ENCODE measurements at regions not wholly inside any gene's neighbourhood (a gene's known extent, or its start where the extent isn't known, plus 50 kb on each side); places are given as distances from the start of the nearest gene placed in this dataset.

GRCh38 chr4:123474817-123475216 is 78.2 kb downstream of the SPRY1 start:
- no peak overlapping the region for H3K27ac ChIP-seq (ENCODE audit: low read depth, low read length)
- peaks cover 0 to 3% (median 3%) of the 10 kb centered on the region in 3 donors for H3K4me1 ChIP-seq (ENCODE audit: control insufficient read depth in 3 of 3, insufficient read depth in 3 of 3, low read length in 3 of 3)
- H3K27me3 ChIP-seq (ENCODE audit: control insufficient read depth in 3 of 3, insufficient read depth in 3 of 3, low read length in 3 of 3) = no peaks in the 10 kb centered on the region
- H3K9ac ChIP-seq (ENCODE audit: low read depth in 1 of 3, low read length in 3 of 3) = no peak overlapping the region
- no peaks in the 10 kb centered on the region for H3K9me3 ChIP-seq (ENCODE audit: control insufficient read depth in 3 of 3, low read length in 3 of 3)
- H3K36me3 ChIP-seq (ENCODE audit: control insufficient read depth in 3 of 3, insufficient read depth in 3 of 3, low read length in 3 of 3) = no peaks in the 10 kb centered on the region
- H3K4me3 ChIP-seq (ENCODE audit: low read length in 3 of 3) = no peak overlapping the region

- H3K27ac ChIP-seq (ENCODE audit: low read depth, low read length) = no peak overlapping the region
- no peaks in the 10 kb centered on the region for H3K9me3 ChIP-seq (ENCODE audit: control insufficient read depth in 3 of 3, low read length in 3 of 3)
- no peaks in the 10 kb centered on the region for H3K36me3 ChIP-seq (ENCODE audit: control insufficient read depth in 3 of 3, insufficient read depth in 3 of 3, low read length in 3 of 3)
- H3K9ac ChIP-seq (ENCODE audit: low read depth in 1 of 3, low read length in 3 of 3) = no peak overlapping the region
- no peaks in the 10 kb centered on the region for H3K27me3 ChIP-seq (ENCODE audit: control insufficient read depth in 3 of 3, insufficient read depth in 3 of 3, low read length in 3 of 3)
- H3K4me1 ChIP-seq (ENCODE audit: control insufficient read depth in 3 of 3, insufficient read depth in 3 of 3, low read length in 3 of 3) = peaks cover 0 to 3% (median 3%) of the 10 kb centered on the region in 3 donors
- H3K4me3 ChIP-seq (ENCODE audit: low read length in 3 of 3) = no peak overlapping the region
Observed at GRCh38 chr4:123476089-123476488, 79.5 kb downstream of the SPRY1 start.

GRCh38 chr4:123477711-123478209 is 81.2 kb downstream of the SPRY1 start:
- H3K9ac ChIP-seq (ENCODE audit: low read depth in 1 of 3, low read length in 3 of 3) = no peak overlapping the region
- no peak overlapping the region for H3K27ac ChIP-seq (ENCODE audit: low read depth, low read length)
- H3K36me3 ChIP-seq (ENCODE audit: control insufficient read depth in 3 of 3, insufficient read depth in 3 of 3, low read length in 3 of 3) = no peaks in the 10 kb centered on the region

GRCh38 chr4:123478859-123479345 is 82.3 kb downstream of the SPRY1 start:
- Histone ChIP-seq H3K27me3 (ENCODE audit: control insufficient read depth in 3 of 3, insufficient read depth in 3 of 3, low read length in 3 of 3) (no peaks in the 10 kb centered on the region), H3K4me1 (ENCODE audit: control insufficient read depth in 3 of 3, insufficient read depth in 3 of 3, low read length in 3 of 3) (peaks cover 0 to 3% (median 3%) of the 10 kb centered on the region in 3 donors), H3K4me3 (ENCODE audit: low read length in 3 of 3) (peak overlapping the region in 1 of 3 donors; percentile 10), H3K27ac (ENCODE audit: low read depth, low read length) (no peak overlapping the region), H3K9ac (ENCODE audit: low read depth in 1 of 3, low read length in 3 of 3) (no peak overlapping the region), H3K9me3 (ENCODE audit: control insufficient read depth in 3 of 3, low read length in 3 of 3) (no peaks in the 10 kb centered on the region), H3K36me3 (ENCODE audit: control insufficient read depth in 3 of 3, insufficient read depth in 3 of 3, low read length in 3 of 3) (no peaks in the 10 kb centered on the region)

More at GRCh38 chr4:123477711-123478209, 81.2 kb downstream of the SPRY1 start:
- Histone ChIP-seq H3K4me3 (ENCODE audit: low read length in 3 of 3) (no peak overlapping the region), H3K27me3 (ENCODE audit: control insufficient read depth in 3 of 3, insufficient read depth in 3 of 3, low read length in 3 of 3) (no peaks in the 10 kb centered on the region), H3K4me1 (ENCODE audit: control insufficient read depth in 3 of 3, insufficient read depth in 3 of 3, low read length in 3 of 3) (peaks cover 0 to 3% (median 3%) of the 10 kb centered on the region in 3 donors), H3K9me3 (ENCODE audit: control insufficient read depth in 3 of 3, low read length in 3 of 3) (no peaks in the 10 kb centered on the region)

- Histone ChIP-seq H3K9ac (ENCODE audit: low read depth in 1 of 3, low read length in 3 of 3) (no peak overlapping the region), H3K27ac (ENCODE audit: low read depth, low read length) (no peak overlapping the region), H3K4me1 (ENCODE audit: control insufficient read depth in 3 of 3, insufficient read depth in 3 of 3, low read length in 3 of 3) (peaks cover 0 to 3% (median 3%) of the 10 kb centered on the region in 3 donors), H3K27me3 (ENCODE audit: control insufficient read depth in 3 of 3, insufficient read depth in 3 of 3, low read length in 3 of 3) (no peaks in the 10 kb centered on the region), H3K9me3 (ENCODE audit: control insufficient read depth in 3 of 3, low read length in 3 of 3) (no peaks in the 10 kb centered on the region), H3K4me3 (ENCODE audit: low read length in 3 of 3) (no peak overlapping the region), H3K36me3 (ENCODE audit: control insufficient read depth in 3 of 3, insufficient read depth in 3 of 3, low read length in 3 of 3) (no peaks in the 10 kb centered on the region)
Observed at GRCh38 chr4:123479944-123480343, 83.3 kb downstream of the SPRY1 start.

- Histone ChIP-seq H3K9ac (ENCODE audit: low read depth in 1 of 3, low read length in 3 of 3) (no peak overlapping the region), H3K27me3 (ENCODE audit: control insufficient read depth in 3 of 3, insufficient read depth in 3 of 3, low read length in 3 of 3) (no peaks in the 10 kb centered on the region), H3K4me1 (ENCODE audit: control insufficient read depth in 3 of 3, insufficient read depth in 3 of 3, low read length in 3 of 3) (peaks cover 0 to 3% (median 3%) of the 10 kb centered on the region in 3 donors), H3K36me3 (ENCODE audit: control insufficient read depth in 3 of 3, insufficient read depth in 3 of 3, low read length in 3 of 3) (no peaks in the 10 kb centered on the region), H3K27ac (ENCODE audit: low read depth, low read length) (no peak overlapping the region), H3K4me3 (ENCODE audit: low read length in 3 of 3) (no peak overlapping the region), H3K9me3 (ENCODE audit: control insufficient read depth in 3 of 3, low read length in 3 of 3) (no peaks in the 10 kb centered on the region)
Observed at GRCh38 chr4:123480706-123481418, 84.3 kb downstream of the SPRY1 start.

GRCh38 chr4:123481717-123482116 is 85.1 kb downstream of the SPRY1 start:
- Histone ChIP-seq H3K4me3 (ENCODE audit: low read length in 3 of 3) (no peak overlapping the region), H3K9me3 (ENCODE audit: control insufficient read depth in 3 of 3, low read length in 3 of 3) (no peaks in the 10 kb centered on the region), H3K27me3 (ENCODE audit: control insufficient read depth in 3 of 3, insufficient read depth in 3 of 3, low read length in 3 of 3) (no peaks in the 10 kb centered on the region), H3K27ac (ENCODE audit: low read depth, low read length) (no peak overlapping the region), H3K9ac (ENCODE audit: low read depth in 1 of 3, low read length in 3 of 3) (no peak overlapping the region), H3K36me3 (ENCODE audit: control insufficient read depth in 3 of 3, insufficient read depth in 3 of 3, low read length in 3 of 3) (no peaks in the 10 kb centered on the region), H3K4me1 (ENCODE audit: control insufficient read depth in 3 of 3, insufficient read depth in 3 of 3, low read length in 3 of 3) (peaks cover 0 to 3% (median 3%) of the 10 kb centered on the region in 3 donors)

- no peak overlapping the region for H3K4me3 ChIP-seq (ENCODE audit: low read length in 3 of 3)
- no peak overlapping the region for H3K9ac ChIP-seq (ENCODE audit: low read depth in 1 of 3, low read length in 3 of 3)
- no peak overlapping the region for H3K27ac ChIP-seq (ENCODE audit: low read depth, low read length)
- H3K9me3 ChIP-seq (ENCODE audit: control insufficient read depth in 3 of 3, low read length in 3 of 3) = no peaks in the 10 kb centered on the region
- H3K27me3 ChIP-seq (ENCODE audit: control insufficient read depth in 3 of 3, insufficient read depth in 3 of 3, low read length in 3 of 3) = no peaks in the 10 kb centered on the region
- no peaks in the 10 kb centered on the region for H3K36me3 ChIP-seq (ENCODE audit: control insufficient read depth in 3 of 3, insufficient read depth in 3 of 3, low read length in 3 of 3)
- no peaks in the 10 kb centered on the region for H3K4me1 ChIP-seq (ENCODE audit: control insufficient read depth in 3 of 3, insufficient read depth in 3 of 3, low read length in 3 of 3)
Observed at GRCh38 chr4:123484291-123484926, 87.8 kb downstream of the SPRY1 start.

- Histone ChIP-seq H3K4me3 (ENCODE audit: low read length in 3 of 3) (no peak overlapping the region), H3K9me3 (ENCODE audit: control insufficient read depth in 3 of 3, low read length in 3 of 3) (no peaks in the 10 kb centered on the region), H3K36me3 (ENCODE audit: control insufficient read depth in 3 of 3, insufficient read depth in 3 of 3, low read length in 3 of 3) (no peaks in the 10 kb centered on the region), H3K27ac (ENCODE audit: low read depth, low read length) (no peak overlapping the region), H3K27me3 (ENCODE audit: control insufficient read depth in 3 of 3, insufficient read depth in 3 of 3, low read length in 3 of 3) (no peaks in the 10 kb centered on the region), H3K4me1 (ENCODE audit: control insufficient read depth in 3 of 3, insufficient read depth in 3 of 3, low read length in 3 of 3) (no peaks in the 10 kb centered on the region), H3K9ac (ENCODE audit: low read depth in 1 of 3, low read length in 3 of 3) (no peak overlapping the region)
Observed at GRCh38 chr4:123485601-123486000, 89.0 kb downstream of the SPRY1 start.

GRCh38 chr4:123488916-123489315 is 92.3 kb downstream of the SPRY1 start:
- no peak overlapping the region for H3K9ac ChIP-seq (ENCODE audit: low read depth in 1 of 3, low read length in 3 of 3)
- no peaks in the 10 kb centered on the region for H3K27me3 ChIP-seq (ENCODE audit: control insufficient read depth in 3 of 3, insufficient read depth in 3 of 3, low read length in 3 of 3)
- H3K4me3 ChIP-seq (ENCODE audit: low read length in 3 of 3) = no peak overlapping the region
- no peaks in the 10 kb centered on the region for H3K4me1 ChIP-seq (ENCODE audit: control insufficient read depth in 3 of 3, insufficient read depth in 3 of 3, low read length in 3 of 3)
- no peaks in the 10 kb centered on the region for H3K36me3 ChIP-seq (ENCODE audit: control insufficient read depth in 3 of 3, insufficient read depth in 3 of 3, low read length in 3 of 3)
- H3K27ac ChIP-seq (ENCODE audit: low read depth, low read length) = no peak overlapping the region
- no peaks in the 10 kb centered on the region for H3K9me3 ChIP-seq (ENCODE audit: control insufficient read depth in 3 of 3, low read length in 3 of 3)

Data from skeletal muscle tissue (tissue), 3 donors.